ENCODE measurements at regions not wholly inside any gene's neighbourhood (a gene's known extent, or its start where the extent isn't known, plus 50 kb on each side); places are given as distances from the start of the nearest gene placed in this dataset.

DNA sequence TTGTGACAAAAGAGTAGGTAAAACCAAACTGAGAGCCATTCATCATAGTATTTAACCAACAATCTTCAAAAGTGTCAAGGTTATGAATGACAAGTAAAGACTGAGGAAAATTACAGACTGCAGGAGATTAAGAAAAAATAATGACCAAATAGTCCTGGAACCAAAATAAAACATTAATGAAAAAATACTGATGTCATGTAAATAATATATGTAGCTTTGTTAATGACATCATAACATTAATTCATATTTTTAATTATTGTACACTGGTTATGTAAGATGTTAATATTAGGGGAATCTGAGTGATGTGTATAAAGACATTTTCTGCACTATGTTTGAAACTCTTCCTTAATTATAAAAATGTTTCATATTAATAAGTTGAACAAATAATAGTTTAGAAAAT lies 436.7 kb downstream of the CYLC2 start (continued):
- TF ChIP-seq TAF1 (IDR thresholded peaks at IDR 0.05; ENCODE audit: control insufficient read depth, extremely low read depth, insufficient read depth, low read length, severe bottlenecking), result no peak
- TF ChIP-seq YY1 (IDR thresholded peaks at IDR 0.05; ENCODE audit: borderline replicate concordance in 1 of 3, control insufficient read depth in 1 of 3, extremely low read depth in 1 of 3, insufficient read depth in 3 of 3, insufficient read length in 1 of 3, insufficient replicate concordance in 2 of 3, low read depth in 1 of 3, low read length in 2 of 3), result no peak
- TF ChIP-seq HEY1 (CRISPR knock-in tag; IDR thresholded peaks at IDR 0.05; ENCODE audit: borderline replicate concordance), result no peak
- TF ChIP-seq, protein P1, sequence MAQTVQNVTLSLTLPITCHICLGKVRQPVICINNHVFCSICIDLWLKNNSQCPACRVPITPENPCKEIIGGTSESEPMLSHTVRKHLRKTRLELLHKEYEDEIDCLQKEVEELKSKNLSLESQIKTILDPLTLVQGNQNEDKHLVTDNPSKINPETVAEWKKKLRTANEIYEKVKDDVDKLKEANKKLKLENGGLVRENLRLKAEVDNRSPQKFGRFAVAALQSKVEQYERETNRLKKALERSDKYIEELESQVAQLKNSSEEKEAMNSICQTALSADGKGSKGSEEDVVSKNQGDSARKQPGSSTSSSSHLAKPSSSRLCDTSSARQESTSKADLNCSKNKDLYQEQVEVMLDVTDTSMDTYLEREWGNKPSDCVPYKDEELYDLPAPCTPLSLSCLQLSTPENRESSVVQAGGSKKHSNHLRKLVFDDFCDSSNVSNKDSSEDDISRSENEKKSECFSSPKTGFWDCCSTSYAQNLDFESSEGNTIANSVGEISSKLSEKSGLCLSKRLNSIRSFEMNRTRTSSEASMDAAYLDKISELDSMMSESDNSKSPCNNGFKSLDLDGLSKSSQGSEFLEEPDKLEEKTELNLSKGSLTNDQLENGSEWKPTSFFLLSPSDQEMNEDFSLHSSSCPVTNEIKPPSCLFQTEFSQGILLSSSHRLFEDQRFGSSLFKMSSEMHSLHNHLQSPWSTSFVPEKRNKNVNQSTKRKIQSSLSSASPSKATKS (CRISPR knock-in tag; IDR thresholded peaks at IDR 0.05), result no peak

GRCh38 chr9:103444176-103444575 lies 449.0 kb downstream of the CYLC2 start:
- Histone ChIP-seq H3K27ac (ENCODE audit: extremely low read depth, low read depth, low read length) (no peak overlapping the region), H4K20me1 (replicated peaks; ENCODE audit: control insufficient read depth, insufficient read depth, low read length) (no peaks in the 10 kb centered on the region), H3K79me2 (ENCODE audit: control insufficient read depth, insufficient read depth, low read length) (no peaks in the 10 kb centered on the region), H3K4me2 (ENCODE audit: insufficient read depth, low read length) (no peak overlapping the region), H3K36me3 (ENCODE audit: control insufficient read depth, insufficient read depth, low read length) (no peaks in the 10 kb centered on the region), H3K9ac (ENCODE audit: insufficient read depth in 1 of 2, low read depth in 2 of 2, low read length in 2 of 2) (no peak overlapping the region), H3K4me1 (replicated peaks in 1 of 2; ENCODE audit: control insufficient read depth in 2 of 2, insufficient read depth in 2 of 2, low read length in 2 of 2) (no peaks in the 10 kb centered on the region), H3K4me3 (no peak overlapping the region), H3K27me3 (ENCODE audit: control insufficient read depth in 2 of 2, insufficient read depth in 2 of 2, low read length in 2 of 2) (no peaks in the 10 kb centered on the region), H2AFZ (ENCODE audit: low read depth, low read length) (no peak overlapping the region), H3K9me1 (ENCODE audit: control insufficient read depth, insufficient read depth, low read length) (no peaks in the 10 kb centered on the region), H3K9me3 (replicated peaks; ENCODE audit: control insufficient read depth, insufficient read depth, low read depth, low read length) (no peaks in the 10 kb centered on the region)
- ATAC-seq (no peak), FAIRE-seq (no peak), DNase-seq (ENCODE audit: extremely low read depth in 1 of 4, low spot score in 3 of 4) (no peak)
- 0% methylated on average over 2 of the region's 2 CpGs for WGBS (ENCODE audit: insufficient coverage, low coverage, missing lambda C conversion rate)
- in situ Hi-C loops (cut with MboI), result no loop called here
- ChIA-PET CTCF (ENCODE audit: low intra/inter-chr PET ratio) (no interaction called here), POLR2A (no interaction called here)
- intact Hi-C loops (cut with micrococcal nuclease), result no loop called here
- TF ChIP-seq ZC3H8 (IDR thresholded peaks at IDR 0.05) (no peak), RBM25 (IDR thresholded peaks at IDR 0.05; ENCODE audit: low read depth, low read length, severe bottlenecking) (no peak), CXXC5 (CRISPR knock-in tag; IDR thresholded peaks at IDR 0.05) (no peak), NCOR1 (IDR thresholded peaks at IDR 0.05) (no peak), ZNF707 (CRISPR knock-in tag; conservative IDR thresholded peaks at IDR 0.05) (no peak), PHF21A (IDR thresholded peaks at IDR 0.05; ENCODE audit: borderline replicate concordance, low read depth) (no peak), NCOA6 (IDR thresholded peaks at IDR 0.05) (no peak), DACH1 (IDR thresholded peaks at IDR 0.05; ENCODE audit: partially characterized antibody) (no peak), MCM5 (IDR thresholded peaks at IDR 0.05; ENCODE audit: low read depth) (no peak), ZKSCAN8 (CRISPR knock-in tag; IDR thresholded peaks at IDR 0.05) (no peak), EP300 (IDR thresholded peaks at IDR 0.05; ENCODE audit: low read length) (no peak), MXI1 (IDR thresholded peaks at IDR 0.05; ENCODE audit: low read depth, low read length) (no peak), LARP7 (IDR thresholded peaks at IDR 0.05) (no peak), NCOA4 (IDR thresholded peaks at IDR 0.05; ENCODE audit: partially characterized antibody) (no peak)
- TF ChIP-seq, protein P1 (CRISPR knock-in tag; IDR thresholded peaks at IDR 0.05), result no peak
- BruUV-seq (replicated peaks), result no TSS peak
